ENCODE measurements at regions not wholly inside any gene's neighbourhood (a gene's known extent, or its start where the extent isn't known, plus 50 kb on each side); places are given as distances from the start of the nearest gene placed in this dataset.

GRCh38 chr12:115343008-115343407 lies 659.0 kb upstream of the TBX3 start:
- TF ChIP-seq CTCF (IDR thresholded peaks at IDR 0.05) (no peak), POLR2A (IDR thresholded peaks at IDR 0.05) (no peak)

Data from Peyer's patch (tissue), 4 donors.